TTC549 (cell line): ENCODE measurements at regions not wholly inside any gene's neighbourhood (a gene's known extent, or its start where the extent isn't known, plus 50 kb on each side); places are given as distances from the start of the nearest gene placed in this dataset.
"Not testable (repeated sequence)": the region's sequence is repeated elsewhere in the genome, so short reads cannot be mapped to it uniquely, and the experiment has no call there.

Experiments used
- FAIRE-seq: peaks from 2 replicates; lab custom pipeline; 2012; peaks lifted over from hg19 to GRCh38; lab: Jason Lieb, UNC

DNA sequence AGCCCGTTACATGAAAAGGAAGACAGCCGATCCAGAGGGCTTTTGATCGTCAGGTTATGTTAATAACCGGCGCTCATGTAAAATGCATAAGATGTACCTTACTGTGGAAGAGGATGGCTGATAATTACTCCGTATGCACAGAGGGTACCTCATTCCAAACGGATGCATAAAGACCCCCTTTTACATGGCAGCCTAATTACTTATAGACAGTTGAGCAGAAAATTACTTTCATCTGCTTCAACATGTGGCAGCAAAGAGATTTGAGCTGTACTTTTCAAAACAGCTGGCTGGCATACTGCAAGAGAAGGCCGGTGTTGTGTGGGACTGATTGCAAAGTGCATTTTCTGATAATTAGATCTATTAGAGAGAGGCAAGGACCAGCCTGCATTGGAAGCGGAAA, 103.4 kb downstream of the SHOX start:
- FAIRE-seq, result no peak

DNA sequence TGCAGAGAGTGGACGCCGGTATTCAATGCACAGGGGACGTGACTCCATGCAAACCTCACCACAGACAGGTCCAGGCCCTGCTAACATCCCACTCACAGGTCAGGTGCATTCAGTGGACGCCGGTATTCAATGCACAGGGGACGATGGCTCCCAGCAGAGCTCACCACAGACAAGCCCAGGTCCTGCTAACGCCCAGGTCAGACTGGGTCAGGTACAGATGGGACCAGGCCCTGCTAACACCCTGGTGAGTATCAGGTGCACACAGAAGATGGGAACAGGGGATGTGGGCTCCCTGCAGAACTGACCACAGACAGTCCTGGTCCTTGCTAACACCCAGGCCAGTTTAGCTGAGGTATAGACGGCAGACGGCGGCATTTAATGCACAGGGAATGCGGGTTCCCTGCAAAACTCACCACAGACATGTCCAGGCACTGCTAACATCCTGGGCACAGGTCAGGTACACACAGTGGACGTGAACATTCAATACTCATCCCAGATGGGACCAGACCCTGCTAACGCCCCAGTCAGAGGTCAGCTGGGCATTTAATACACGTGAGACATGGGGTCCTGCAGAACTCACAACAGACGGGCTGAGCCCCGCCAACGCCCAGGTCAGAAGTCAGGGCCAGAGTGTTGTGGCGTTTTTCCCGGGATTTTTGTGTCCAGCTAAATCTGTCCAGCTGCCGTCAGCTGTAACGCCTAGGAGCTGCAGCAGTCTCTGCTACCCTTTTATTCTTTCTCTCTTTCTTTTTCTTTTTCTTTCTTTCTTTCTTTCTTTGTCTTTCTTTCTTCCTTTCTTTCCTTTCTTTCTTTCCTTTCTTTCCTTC, 99.2 kb downstream of the SHOX start:
- no peak for FAIRE-seq

DNA sequence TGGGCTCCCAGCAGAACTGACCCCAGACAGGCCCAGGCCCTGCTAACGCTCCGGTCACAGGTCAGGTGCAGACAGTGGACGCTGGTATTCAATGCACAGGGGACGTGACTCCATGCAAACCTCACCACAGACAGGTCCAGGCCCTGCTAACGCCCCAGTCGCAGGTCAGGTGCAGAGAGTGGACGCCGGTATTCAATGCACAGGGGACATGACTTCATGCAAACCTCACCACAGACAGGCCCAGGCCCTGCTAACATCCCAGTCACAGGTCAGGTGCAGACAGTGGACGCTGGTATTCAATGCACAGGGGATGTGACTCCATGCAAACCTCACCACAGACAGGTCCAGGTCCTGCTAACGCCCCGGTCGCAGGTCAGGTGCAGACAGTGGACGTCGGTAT, 98.5 kb downstream of the SHOX start:
- not testable (repeated sequence) for FAIRE-seq

DNA sequence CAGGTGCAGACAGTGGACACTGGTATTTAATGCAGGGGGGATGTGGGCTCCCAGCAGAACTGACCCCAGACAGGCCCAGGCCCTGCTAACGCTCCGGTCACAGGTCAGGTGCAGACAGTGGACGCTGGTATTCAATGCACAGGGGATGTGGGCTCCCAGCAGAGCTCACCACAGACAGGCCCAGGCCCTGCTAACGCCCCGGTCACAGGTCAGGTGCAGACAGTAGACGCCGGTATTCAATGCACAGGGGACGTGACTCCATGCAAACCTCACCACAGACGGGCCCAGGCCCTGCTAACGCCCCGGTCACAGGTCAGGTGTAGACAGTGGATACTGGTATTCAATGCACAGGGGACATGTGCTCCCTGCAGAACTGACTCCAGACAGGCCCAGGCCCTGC, 98.0 kb downstream of the SHOX start:
- FAIRE-seq, result not testable (repeated sequence)

DNA sequence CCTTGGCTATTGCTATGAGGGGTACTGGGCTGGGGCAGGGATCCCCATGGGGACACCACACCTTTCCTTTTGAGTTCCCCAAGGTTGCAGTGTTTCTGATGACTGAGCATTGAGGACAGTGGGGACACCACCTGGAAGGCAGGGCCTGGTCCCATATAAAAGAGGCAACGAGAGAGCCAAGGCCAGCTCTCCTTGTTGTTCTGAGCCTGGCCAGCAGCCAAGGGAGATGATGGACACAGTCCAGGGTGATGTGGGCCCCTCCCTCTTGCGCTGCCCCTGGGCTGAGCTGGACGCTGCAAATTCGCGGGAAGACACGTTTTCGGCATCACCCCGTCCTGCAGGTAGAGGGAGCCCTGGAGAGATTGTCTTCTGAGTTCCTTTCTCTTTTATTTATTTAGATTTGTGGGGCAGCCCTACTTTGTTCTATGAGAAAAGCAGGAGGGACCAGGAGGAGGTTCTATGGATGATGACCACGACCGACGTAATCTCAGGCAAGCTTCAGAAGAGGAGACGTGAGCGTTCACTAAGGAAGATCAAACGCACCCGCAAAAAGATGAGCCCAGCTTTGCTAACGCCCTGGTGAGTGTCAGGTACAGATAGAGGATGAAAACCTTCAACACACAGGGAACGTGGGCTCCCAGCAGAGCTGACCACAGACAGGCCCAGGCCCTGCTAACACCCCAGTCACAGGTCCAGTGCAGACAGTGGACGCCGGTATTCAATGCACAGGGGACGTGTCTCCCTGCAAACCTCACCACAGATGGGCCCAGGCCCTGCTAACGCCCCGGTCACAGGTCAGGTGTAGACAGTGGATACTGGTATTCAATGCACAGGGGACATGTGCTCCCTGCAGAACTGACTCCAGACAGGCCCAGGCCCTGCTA, 97.4 kb downstream of the SHOX start:
- no peak for FAIRE-seq

DNA sequence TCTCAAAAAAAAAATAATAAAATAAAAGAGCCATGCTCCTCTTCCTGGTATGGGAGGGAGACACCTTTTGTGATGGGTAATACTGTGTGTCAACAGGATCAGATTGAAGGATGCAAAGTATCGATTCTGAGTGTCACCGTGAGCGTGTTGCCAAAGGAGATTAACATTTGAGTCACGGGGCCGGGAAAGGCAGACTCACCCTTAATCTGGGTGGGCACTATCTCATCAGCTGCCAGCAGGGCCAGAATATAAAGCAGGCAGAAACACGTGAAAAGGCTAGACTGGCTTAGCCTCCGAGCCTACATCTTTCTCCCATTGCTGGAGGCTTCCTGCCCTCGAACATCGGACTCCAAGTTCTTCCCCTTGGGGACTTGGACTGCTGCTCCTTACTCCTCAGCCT, 95.4 kb downstream of the SHOX start:
- FAIRE-seq, result no peak

DNA sequence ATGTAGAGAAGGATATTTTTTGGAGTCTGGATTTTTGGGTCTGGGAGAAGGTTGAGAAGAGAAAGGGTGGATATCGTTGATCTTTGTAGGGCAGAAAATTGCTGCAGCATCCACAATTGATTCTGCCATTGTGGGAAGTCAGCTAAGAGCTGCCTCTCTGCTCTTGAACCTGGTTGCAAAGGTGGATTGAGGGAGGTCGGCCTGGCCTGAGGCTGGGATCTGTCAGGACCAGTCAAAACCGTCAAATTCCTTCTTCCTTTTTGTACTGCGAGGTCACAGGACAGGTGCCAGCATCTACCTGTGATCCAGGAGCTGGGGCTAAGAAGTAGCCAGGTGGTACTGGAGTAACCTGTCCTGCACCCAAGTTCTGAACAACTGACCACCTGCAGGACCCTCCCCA, 93.7 kb downstream of the SHOX start:
- FAIRE-seq, result no peak

DNA sequence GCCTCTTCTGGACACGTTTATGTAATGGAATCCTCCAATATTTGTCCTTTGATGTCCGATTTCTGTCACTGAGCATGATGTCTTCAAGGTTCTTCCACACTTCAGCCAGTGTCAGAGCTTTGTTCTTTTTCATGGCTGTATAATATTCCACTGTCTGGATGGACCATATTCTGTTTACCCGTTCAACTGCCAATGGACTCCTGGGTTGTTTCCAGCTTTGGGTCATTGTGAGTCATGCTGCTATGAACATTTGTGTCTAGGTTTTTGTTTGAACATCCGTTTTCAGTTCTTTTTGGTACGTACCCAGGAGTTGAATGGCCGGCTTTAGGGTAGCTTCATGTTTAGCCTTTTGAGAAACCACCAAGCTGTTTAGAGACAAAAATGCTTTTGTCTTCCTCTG, 93.2 kb downstream of the SHOX start:
- FAIRE-seq, result no peak

DNA sequence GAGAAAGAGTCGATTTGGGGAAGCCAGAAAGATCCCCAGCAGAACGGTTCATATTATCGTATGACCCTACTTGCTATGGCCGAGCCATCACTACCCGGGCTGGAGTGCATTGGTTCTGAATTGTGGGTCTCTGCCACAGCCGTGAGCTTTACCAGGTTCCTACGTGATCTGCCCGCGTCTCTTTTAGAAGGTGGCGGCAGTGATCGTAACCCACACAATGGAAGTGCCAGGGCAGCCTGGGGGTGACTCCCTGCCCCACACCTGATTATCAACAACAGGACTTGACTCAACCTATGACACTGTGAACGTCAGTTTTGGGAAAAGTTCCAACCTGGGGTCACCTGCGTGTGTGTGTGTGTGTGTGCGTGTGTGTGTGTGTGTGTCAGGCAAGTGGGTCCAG, 90.8 kb downstream of the SHOX start:
- no peak for FAIRE-seq

DNA sequence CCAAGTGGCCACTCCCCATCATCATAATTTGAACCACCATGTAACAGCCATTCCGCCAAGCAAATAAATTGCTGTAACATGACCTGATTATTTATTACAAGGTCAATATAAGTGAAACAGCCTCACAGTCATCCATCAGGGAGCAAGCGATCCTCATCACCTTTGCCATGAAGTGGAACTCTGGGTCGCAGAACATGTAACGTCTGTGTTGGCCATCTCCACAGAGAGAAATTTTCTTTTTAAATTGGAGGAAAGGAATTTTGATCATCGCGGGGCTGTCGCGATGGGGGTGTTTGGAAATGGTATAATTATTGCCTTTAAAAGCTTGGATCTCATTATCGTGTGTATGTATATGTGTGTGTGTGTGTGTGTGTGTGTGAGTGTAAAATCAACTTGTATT, 90.2 kb downstream of the SHOX start:
- FAIRE-seq, result no peak

DNA sequence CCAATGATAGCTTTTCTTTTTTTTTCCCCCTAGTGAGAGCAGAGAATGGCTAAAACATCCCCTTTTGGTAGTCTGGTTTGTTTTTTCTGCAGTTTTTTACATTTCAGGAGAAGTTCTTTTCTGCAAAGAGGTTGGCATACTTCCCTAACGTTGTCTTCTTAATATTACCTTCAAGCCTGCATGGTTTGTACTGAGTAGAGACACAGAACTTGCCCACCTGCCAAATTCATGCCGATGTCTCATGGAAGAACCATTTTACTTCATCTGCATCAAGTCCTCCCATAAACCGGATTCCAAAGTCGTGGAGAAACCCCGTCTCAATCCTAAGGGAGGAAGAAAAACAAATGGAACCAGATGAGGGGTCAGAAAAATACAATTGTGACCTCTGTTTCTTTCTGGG, 89.7 kb downstream of the SHOX start:
- FAIRE-seq, result no peak

DNA sequence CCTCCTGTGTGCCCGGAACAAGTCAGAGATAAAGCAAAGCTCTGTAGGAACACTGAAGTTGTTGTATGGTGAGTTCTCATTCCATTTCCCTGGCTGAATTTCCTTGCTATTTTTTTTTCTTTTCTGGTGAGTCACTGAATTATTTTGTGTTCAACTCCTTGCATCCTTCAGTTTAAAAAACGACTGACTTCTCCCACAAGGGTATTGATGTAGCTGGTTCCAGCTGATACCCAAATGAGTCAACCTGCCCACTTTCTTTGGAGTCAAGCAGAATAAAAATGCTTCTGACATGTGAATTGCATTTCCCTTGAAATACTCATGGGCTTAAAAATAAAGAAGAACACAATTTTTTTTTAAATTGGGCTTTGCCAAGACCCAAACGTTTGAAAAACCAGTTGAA, 85.5 kb downstream of the SHOX start:
- no peak for FAIRE-seq

DNA sequence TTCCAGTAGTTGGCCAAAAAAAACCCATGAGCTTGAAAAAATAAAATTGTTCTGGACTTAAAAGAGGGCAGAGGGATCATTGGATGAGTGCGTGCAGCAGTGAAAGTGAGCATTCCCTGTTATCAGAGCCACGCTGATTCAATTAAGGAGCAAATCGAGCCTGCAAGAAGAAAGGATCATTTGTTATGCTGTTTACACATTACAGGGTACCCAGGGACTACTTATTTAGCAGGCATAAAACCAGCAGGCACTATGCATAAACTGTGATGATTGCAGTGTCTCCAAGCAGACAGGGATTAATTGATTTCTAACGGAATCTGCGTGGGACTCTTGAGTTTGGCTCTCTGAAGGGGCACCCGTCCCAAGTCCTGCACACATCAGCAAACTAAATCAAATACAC, 83.5 kb downstream of the SHOX start:
- FAIRE-seq, result no peak
